Esophagus squamous epithelium (tissue), 4 donors: ENCODE measurements at regions not wholly inside any gene's neighbourhood (a gene's known extent, or its start where the extent isn't known, plus 50 kb on each side); places are given as distances from the start of the nearest gene placed in this dataset.

Source experiments
- POLR2A ChIP-seq, 4 donors: fragments of 450-650 bp; IDR thresholded peaks; one replicate each; pipeline ENCODE4 v1.6.1; 2017; ENCODE audit warnings: antibody characterized with exemption in 4 of 4, mild to moderate bottlenecking in 4 of 4, moderate library complexity in 3 of 4
- TF ChIP-seq, protein P1 (sequence below), 6 experiments: fragments of 450-650 bp in 4 of 6; fragments of 200-600 bp in 2 of 6; sonication (generic) in 2 of 6; IDR thresholded peaks; one replicate each; pipeline ENCODE4 v1.5.1; 2016 to 2019; ENCODE audit warnings: antibody characterized with exemption in 6 of 6, mild to moderate bottlenecking in 4 of 6, moderate library complexity in 4 of 6

DNA sequence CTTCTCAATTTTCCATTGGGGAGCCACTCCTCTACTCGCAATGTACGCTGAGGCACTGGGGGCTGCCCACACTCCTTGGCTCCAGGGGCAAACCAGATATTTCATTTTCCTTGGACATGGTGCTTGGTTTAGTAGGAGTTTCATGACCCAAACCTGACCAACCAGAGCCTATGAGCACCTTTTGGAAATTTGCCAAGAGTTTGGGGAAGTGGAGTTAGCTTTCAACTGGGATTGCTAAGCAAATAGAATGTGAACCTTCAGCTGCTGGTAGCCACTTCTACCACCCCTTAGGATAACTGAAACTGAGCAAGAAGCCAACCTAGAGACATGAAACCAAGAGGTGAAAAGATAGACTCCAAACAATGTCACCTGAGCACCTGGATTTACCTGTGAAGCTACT, 74.9 kb upstream of the COL13A1 start:
- TF ChIP-seq, protein P1, sequence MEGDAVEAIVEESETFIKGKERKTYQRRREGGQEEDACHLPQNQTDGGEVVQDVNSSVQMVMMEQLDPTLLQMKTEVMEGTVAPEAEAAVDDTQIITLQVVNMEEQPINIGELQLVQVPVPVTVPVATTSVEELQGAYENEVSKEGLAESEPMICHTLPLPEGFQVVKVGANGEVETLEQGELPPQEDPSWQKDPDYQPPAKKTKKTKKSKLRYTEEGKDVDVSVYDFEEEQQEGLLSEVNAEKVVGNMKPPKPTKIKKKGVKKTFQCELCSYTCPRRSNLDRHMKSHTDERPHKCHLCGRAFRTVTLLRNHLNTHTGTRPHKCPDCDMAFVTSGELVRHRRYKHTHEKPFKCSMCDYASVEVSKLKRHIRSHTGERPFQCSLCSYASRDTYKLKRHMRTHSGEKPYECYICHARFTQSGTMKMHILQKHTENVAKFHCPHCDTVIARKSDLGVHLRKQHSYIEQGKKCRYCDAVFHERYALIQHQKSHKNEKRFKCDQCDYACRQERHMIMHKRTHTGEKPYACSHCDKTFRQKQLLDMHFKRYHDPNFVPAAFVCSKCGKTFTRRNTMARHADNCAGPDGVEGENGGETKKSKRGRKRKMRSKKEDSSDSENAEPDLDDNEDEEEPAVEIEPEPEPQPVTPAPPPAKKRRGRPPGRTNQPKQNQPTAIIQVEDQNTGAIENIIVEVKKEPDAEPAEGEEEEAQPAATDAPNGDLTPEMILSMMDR (IDR thresholded peaks at IDR 0.05), result no peak
- TF ChIP-seq POLR2A (IDR thresholded peaks at IDR 0.05), result no peak
